ENCODE measurements at regions not wholly inside any gene's neighbourhood (a gene's known extent, or its start where the extent isn't known, plus 50 kb on each side); places are given as distances from the start of the nearest gene placed in this dataset.

GRCh38 chr13:63517371-63517770, 2101.7 kb upstream of the PCDH20 start:
- DNase-seq (ENCODE audit: low spot score) = no peak
- no peak for TF ChIP-seq CTCF (IDR thresholded peaks at IDR 0.05; ENCODE audit: extremely low read depth, missing control alignments)

- TF ChIP-seq CTCF (IDR thresholded peaks at IDR 0.05; ENCODE audit: extremely low read depth, missing control alignments) = no peak
- no peak for DNase-seq (ENCODE audit: low spot score)
Observed at GRCh38 chr13:63516124-63516523, 2100.5 kb upstream of the PCDH20 start.

- TF ChIP-seq CTCF (IDR thresholded peaks at IDR 0.05; ENCODE audit: extremely low read depth, missing control alignments) = no peak
- DNase-seq (ENCODE audit: low spot score) = no peak
Observed at GRCh38 chr13:63514886-63515285, 2099.2 kb upstream of the PCDH20 start.

- DNase-seq (ENCODE audit: low spot score) = no peak
Observed at GRCh38 chr13:63512095-63512494, 2096.4 kb upstream of the PCDH20 start.

GRCh38 chr13:63501702-63502101, 2086.1 kb upstream of the PCDH20 start:
- no peak for TF ChIP-seq CTCF (IDR thresholded peaks at IDR 0.05; ENCODE audit: extremely low read depth, missing control alignments)
- DNase-seq (ENCODE audit: low spot score) = no peak

More at GRCh38 chr13:63512095-63512494, 2096.4 kb upstream of the PCDH20 start:
- no peak for TF ChIP-seq CTCF (IDR thresholded peaks at IDR 0.05; ENCODE audit: extremely low read depth, missing control alignments)

GRCh38 chr13:63497601-63498000, 2082.0 kb upstream of the PCDH20 start:
- no peak for TF ChIP-seq CTCF (IDR thresholded peaks at IDR 0.05; ENCODE audit: extremely low read depth, missing control alignments)
- no peak for DNase-seq (ENCODE audit: low spot score)

- no peak for TF ChIP-seq CTCF (IDR thresholded peaks at IDR 0.05; ENCODE audit: extremely low read depth, missing control alignments)
- no peak for DNase-seq (ENCODE audit: low spot score)
Observed at GRCh38 chr13:63492604-63493003, 2077.0 kb upstream of the PCDH20 start.
